ENCODE measurements at regions not wholly inside any gene's neighbourhood (a gene's known extent, or its start where the extent isn't known, plus 50 kb on each side); places are given as distances from the start of the nearest gene placed in this dataset.
A peak's percentile ranks its signal among the peaks of the same experiment; 100 is the strongest.
"Not testable (repeated sequence)": the region's sequence is repeated elsewhere in the genome, so short reads cannot be mapped to it uniquely, and the experiment has no call there.

DNA sequence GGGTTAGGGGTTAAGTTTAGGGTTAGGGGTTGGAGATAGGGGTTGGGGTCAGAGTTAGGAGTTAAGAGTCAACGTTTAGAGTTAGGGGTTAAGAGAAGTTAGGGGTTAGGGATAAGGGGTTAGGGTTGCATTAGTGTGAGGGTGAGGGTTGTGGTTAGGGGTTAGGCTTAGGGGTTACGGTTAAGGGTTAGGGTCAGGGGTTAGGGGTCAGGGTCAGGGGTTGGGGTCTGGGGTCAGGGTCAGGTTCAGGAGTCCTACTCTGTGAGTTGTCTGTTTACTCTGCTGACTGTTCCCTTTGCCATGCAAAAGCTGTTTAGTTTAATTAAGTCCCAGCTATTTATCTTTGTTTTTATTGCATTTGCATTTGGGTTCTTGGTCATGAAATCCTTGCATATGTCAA lies 1267.3 kb downstream of the FOXD4L5 start:
- peaks cover 0 to 38% (median 0%) of the 10 kb centered on the region in 3 donors for H3K9me3 ChIP-seq (ENCODE audit: control extremely low read depth in 1 of 3, control insufficient read depth in 2 of 3, insufficient read depth in 1 of 3, low read length in 2 of 3)
- ATAC-seq (ENCODE audit: low read depth); H3K4me3 Mint-ChIP-seq; H3K79me2 ChIP-seq (ENCODE audit: control insufficient read depth, insufficient read depth, low read length); H2AFZ ChIP-seq (ENCODE audit: insufficient read depth, low read depth, low read length, poor library complexity, severe bottlenecking); intact Hi-C loops (cut with micrococcal nuclease); CTCF ChIA-PET; H3K27me3 ChIP-seq (replicated peaks in 1 of 4; ENCODE audit: control extremely low read depth in 1 of 4, control insufficient read depth in 3 of 4, insufficient read depth in 4 of 4, low read length in 3 of 4); H3K9me3 Mint-ChIP-seq (ENCODE audit: insufficient read depth); DNase-seq; H3K4me1 Mint-ChIP-seq; H4K20me1 ChIP-seq (ENCODE audit: control insufficient read depth, insufficient read depth, low read length, poor library complexity, severe bottlenecking); H3K36me3 ChIP-seq (replicated peaks in 1 of 2; ENCODE audit: control extremely low read depth in 1 of 2, control insufficient read depth in 1 of 2, extremely low read depth in 1 of 2, insufficient read depth in 2 of 2, low read length in 1 of 2); H3K27ac ChIP-seq (ENCODE audit: low read length in 2 of 2); H3K27ac Mint-ChIP-seq; H3K4me3 ChIP-seq (ENCODE audit: control extremely low read depth in 1 of 5, extremely low read depth in 1 of 5, insufficient read depth in 1 of 5, low read depth in 2 of 5, low read length in 4 of 5); H3K4me2 ChIP-seq (replicated peaks; ENCODE audit: low read depth, low read length, poor library complexity, severe bottlenecking); H3K27me3 Mint-ChIP-seq; H3K4me1 ChIP-seq (ENCODE audit: control insufficient read depth in 2 of 2, insufficient read depth in 2 of 2, low read length in 2 of 2); H3K9ac ChIP-seq (ENCODE audit: low read length); POLR2A ChIA-PET: not testable (repeated sequence)
- WGBS (ENCODE audit: insufficient coverage): 52% methylated on average over 2 of the region's 2 CpGs

DNA sequence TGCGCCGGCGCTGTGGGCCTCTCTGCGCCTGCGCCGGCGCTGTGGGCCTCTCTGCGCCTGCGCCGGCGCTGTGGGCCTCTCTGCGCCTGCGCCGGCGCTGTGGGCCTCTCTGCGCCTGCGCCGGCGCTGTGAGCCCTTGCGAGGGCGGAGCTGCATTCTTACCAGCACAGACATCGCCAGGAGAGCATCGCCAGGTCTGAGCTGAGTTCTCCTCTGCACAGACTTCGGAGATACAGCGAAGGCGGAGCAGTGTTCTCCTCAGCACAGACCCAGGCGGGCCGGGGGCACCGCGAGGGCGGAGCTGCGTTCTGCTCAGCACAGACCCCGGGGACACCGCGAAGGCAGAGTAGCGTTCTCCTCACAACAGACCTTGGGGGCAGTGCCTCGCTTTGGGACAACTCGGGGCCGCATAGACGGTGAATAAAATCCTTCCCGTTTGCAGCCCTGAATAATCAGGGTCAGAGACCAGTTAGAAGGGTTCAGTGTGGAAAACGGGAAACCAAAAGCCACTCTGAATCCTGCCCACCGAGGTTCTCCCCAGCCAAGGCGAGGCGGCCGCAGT lies 1268.1 kb downstream of the FOXD4L5 start:
- H3K79me2 ChIP-seq (ENCODE audit: control insufficient read depth, insufficient read depth, low read length); H3K27me3 Mint-ChIP-seq; H3K27ac Mint-ChIP-seq; H3K36me3 ChIP-seq (replicated peaks in 1 of 2; ENCODE audit: control extremely low read depth in 1 of 2, control insufficient read depth in 1 of 2, extremely low read depth in 1 of 2, insufficient read depth in 2 of 2, low read length in 1 of 2); H3K4me1 Mint-ChIP-seq; H3K4me2 ChIP-seq (replicated peaks; ENCODE audit: low read depth, low read length, poor library complexity, severe bottlenecking); intact Hi-C loops (cut with micrococcal nuclease); H3K9me3 Mint-ChIP-seq (ENCODE audit: insufficient read depth); POLR2A ChIA-PET; H3K4me3 Mint-ChIP-seq; H2AFZ ChIP-seq (ENCODE audit: insufficient read depth, low read depth, low read length, poor library complexity, severe bottlenecking); H4K20me1 ChIP-seq (ENCODE audit: control insufficient read depth, insufficient read depth, low read length, poor library complexity, severe bottlenecking); H3K4me1 ChIP-seq (ENCODE audit: control insufficient read depth in 2 of 2, insufficient read depth in 2 of 2, low read length in 2 of 2); ATAC-seq (ENCODE audit: low read depth); H3K27ac ChIP-seq (ENCODE audit: low read length in 2 of 2); CTCF ChIA-PET; H3K9ac ChIP-seq (ENCODE audit: low read length); H3K27me3 ChIP-seq (replicated peaks in 1 of 4; ENCODE audit: control extremely low read depth in 1 of 4, control insufficient read depth in 3 of 4, insufficient read depth in 4 of 4, low read length in 3 of 4): not testable (repeated sequence)
- 65% methylated on average over 31 of the region's 46 CpGs for WGBS (ENCODE audit: insufficient coverage)
- peaks cover 0 to 38% (median 0%) of the 10 kb centered on the region in 3 donors for H3K9me3 ChIP-seq (ENCODE audit: control extremely low read depth in 1 of 3, control insufficient read depth in 2 of 3, insufficient read depth in 1 of 3, low read length in 2 of 3)
- peak overlapping the region in 2 of 5 experiments; percentile 5 to 13 for H3K4me3 ChIP-seq (ENCODE audit: control extremely low read depth in 1 of 5, extremely low read depth in 1 of 5, insufficient read depth in 1 of 5, low read depth in 2 of 5, low read length in 4 of 5)
- DNase-seq: peak; percentile 16

DNA sequence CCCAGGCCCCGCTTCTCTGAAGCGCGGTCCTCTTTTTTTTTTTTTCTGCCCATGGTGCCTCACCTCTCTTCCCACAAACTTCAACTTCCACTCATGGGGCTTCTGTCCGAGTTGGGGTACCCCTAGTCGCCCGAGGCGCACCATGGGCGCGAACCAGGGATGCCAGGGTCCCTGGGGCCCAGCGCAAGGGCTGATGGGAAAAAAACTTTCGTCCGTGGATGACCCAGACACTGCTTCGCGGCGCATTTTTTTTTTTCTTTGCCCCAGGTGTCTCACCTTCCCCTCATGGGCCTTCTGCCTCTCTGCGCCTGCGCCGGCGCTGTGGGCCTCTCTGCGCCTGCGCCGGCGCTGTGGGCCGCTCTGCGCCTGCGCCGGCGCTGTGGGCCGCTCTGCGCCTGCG lies 1268.8 kb downstream of the FOXD4L5 start:
- H3K4me1 Mint-ChIP-seq; H4K20me1 ChIP-seq (ENCODE audit: control insufficient read depth, insufficient read depth, low read length, poor library complexity, severe bottlenecking); H3K27me3 ChIP-seq (replicated peaks in 1 of 4; ENCODE audit: control extremely low read depth in 1 of 4, control insufficient read depth in 3 of 4, insufficient read depth in 4 of 4, low read length in 3 of 4); H3K36me3 ChIP-seq (replicated peaks in 1 of 2; ENCODE audit: control extremely low read depth in 1 of 2, control insufficient read depth in 1 of 2, extremely low read depth in 1 of 2, insufficient read depth in 2 of 2, low read length in 1 of 2); H3K79me2 ChIP-seq (ENCODE audit: control insufficient read depth, insufficient read depth, low read length); H3K27ac Mint-ChIP-seq; H3K4me3 Mint-ChIP-seq; H3K27ac ChIP-seq (ENCODE audit: low read length in 2 of 2); H3K9me3 Mint-ChIP-seq (ENCODE audit: insufficient read depth); intact Hi-C loops (cut with micrococcal nuclease); DNase-seq; ATAC-seq (ENCODE audit: low read depth); H2AFZ ChIP-seq (ENCODE audit: insufficient read depth, low read depth, low read length, poor library complexity, severe bottlenecking); H3K9ac ChIP-seq (ENCODE audit: low read length); H3K4me1 ChIP-seq (ENCODE audit: control insufficient read depth in 2 of 2, insufficient read depth in 2 of 2, low read length in 2 of 2); POLR2A ChIA-PET; CTCF ChIA-PET; H3K4me2 ChIP-seq (replicated peaks; ENCODE audit: low read depth, low read length, poor library complexity, severe bottlenecking); H3K27me3 Mint-ChIP-seq: not testable (repeated sequence)
- peak overlapping the region in 1 of 5 experiments; percentile 26 for H3K4me3 ChIP-seq (ENCODE audit: control extremely low read depth in 1 of 5, extremely low read depth in 1 of 5, insufficient read depth in 1 of 5, low read depth in 2 of 5, low read length in 4 of 5)
- H3K9me3 ChIP-seq (ENCODE audit: control extremely low read depth in 1 of 3, control insufficient read depth in 2 of 3, insufficient read depth in 1 of 3, low read length in 2 of 3): peaks cover 0 to 37% (median 0%) of the 10 kb centered on the region in 3 donors
- WGBS (ENCODE audit: insufficient coverage): 47% methylated on average over 8 of the region's 31 CpGs

Measured in B cell (primary cell).